SK-N-DZ (cell line): ENCODE measurements at regions not wholly inside any gene's neighbourhood (a gene's known extent, or its start where the extent isn't known, plus 50 kb on each side); places are given as distances from the start of the nearest gene placed in this dataset.
"Not testable (repeated sequence)": the region's sequence is repeated elsewhere in the genome, so short reads cannot be mapped to it uniquely, and the experiment has no call there.

Source experiments
- DNase-seq: peaks from one replicate; pipeline ENCODE4 v3.0.0-alpha.2; 2015; ENCODE audit warnings: low spot score

- DNase-seq = no peak
Observed at GRCh38 chr10:61271127-61271780, 181.9 kb downstream of the TMEM26 start.

GRCh38 chr10:61263518-61263917 lies 189.7 kb downstream of the TMEM26 start:
- no peak for DNase-seq

GRCh38 chr10:61262486-61263261 lies 190.5 kb downstream of the TMEM26 start:
- DNase-seq = no peak

- DNase-seq = no peak
Observed at GRCh38 chr10:61257956-61258496, 195.2 kb downstream of the TMEM26 start.

DNA sequence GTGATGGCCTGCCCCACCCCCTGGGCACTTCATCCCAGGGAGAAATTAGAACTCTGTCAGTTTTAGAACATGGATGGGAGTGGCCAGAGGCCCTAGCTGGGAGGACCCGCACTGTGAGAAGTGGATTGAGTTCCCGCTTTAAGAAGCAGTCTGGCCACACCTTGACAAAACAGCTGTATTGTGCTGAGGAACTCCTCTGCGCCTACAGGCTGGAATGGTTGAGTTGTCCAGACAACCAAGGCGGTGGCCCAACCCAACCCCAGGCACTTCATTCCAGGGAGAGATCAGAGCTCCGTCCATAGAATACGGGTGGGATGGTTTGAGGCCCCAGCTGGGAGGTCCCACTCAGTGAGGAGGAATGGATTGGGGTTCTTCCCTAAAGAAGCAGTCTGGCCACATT lies 196.0 kb downstream of the TMEM26 start:
- DNase-seq = no peak

- not testable (repeated sequence) for DNase-seq
Observed at GRCh38 chr10:61252326-61252725, 200.9 kb downstream of the TMEM26 start.

DNA sequence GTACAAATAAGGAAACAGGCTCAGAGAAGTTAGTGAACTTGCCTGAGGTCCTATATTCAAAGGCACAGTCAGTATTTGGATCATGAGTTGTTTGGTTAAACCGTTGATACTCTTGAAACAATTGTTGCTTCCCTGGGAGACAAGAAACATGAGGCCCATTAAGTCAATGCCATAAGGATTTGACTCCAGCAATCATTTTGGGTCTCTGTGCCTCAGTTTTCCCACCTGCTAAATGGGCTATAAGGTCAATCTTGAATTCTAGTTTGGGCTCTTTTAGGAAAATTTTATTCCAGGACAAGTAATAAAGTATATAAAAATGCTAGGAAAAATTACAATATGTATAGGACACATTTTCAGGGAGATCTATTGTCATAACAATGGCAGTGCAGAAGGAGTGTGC lies 202.1 kb downstream of the TMEM26 start:
- DNase-seq = no peak

DNA sequence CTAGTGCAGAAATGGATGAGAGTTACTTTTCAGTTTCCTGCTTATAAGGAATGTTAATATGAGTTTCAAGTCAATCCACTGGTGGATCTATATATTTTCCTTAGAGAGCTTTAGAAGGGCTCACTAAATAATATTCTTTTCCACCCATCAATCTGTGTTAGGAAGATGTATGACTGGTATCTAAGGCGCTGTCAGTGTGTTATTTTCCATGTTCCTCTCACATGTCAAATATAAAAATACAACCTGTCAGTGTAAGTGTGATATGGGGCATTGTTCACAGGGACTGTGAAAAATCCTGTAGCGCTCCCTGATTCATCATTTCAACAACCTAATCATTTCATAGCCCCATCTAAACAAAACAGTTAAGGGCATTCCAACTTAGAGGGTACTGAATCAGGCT lies 203.1 kb downstream of the TMEM26 start:
- DNase-seq = no peak

DNA sequence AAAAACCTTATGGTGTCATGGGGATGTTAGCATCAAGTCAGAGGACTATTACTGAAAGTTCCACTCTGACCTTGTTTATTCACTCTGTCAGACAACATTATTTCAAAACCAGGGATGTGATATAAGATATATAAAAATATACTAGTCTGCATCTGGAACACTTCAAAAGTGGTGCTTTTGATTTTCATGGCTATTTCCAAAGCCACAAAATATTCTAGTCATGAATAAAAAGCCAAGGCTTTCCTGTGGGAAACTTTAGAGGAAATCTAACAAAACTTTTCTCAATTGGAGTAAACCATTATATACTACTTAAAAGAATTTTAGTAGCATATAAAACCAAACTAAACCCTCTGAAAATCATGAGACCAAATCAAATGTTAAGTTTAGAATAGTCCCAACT lies 205.2 kb downstream of the TMEM26 start:
- DNase-seq = no peak

GRCh38 chr10:61244261-61244775 lies 208.9 kb downstream of the TMEM26 start:
- no peak for DNase-seq

DNA sequence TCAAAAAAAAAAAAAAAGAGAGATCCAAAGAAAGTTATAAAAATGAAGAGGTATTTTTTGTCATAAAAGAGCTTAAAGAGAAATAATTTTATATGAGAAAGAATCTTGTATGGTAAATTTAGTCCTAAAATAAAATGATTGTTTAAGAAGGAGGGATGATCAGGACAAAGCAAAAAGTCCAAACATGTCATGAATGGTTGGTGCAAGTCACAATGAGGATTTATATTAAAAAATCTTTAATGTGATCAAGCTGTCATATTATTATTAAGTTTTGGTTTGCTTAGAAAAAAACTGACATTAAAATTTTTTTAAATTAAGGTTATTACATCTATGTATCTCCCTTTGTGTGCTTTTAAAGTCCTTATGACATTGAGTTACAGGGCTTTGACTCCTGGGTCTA lies 220.4 kb downstream of the TMEM26 start:
- DNase-seq = no peak

DNA sequence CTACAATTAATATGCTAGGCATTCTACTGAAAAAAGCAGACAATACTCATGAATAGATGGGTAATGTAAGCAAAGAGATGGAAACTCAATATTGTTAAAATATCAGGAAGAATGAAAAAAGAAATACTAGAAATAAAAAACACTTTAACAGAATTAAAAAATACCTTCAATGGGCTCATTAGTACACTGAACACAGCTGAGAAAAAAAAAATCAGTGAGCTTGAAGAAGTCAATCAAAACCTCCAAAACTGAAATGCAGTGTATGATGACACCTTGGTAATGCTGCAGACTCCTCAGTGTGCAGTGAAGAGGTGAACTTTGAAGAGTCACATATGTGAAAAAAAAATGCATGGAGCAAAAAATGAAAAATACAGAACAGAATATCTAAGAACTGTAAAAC lies 227.2 kb downstream of the TMEM26 start:
- no peak for DNase-seq

DNA sequence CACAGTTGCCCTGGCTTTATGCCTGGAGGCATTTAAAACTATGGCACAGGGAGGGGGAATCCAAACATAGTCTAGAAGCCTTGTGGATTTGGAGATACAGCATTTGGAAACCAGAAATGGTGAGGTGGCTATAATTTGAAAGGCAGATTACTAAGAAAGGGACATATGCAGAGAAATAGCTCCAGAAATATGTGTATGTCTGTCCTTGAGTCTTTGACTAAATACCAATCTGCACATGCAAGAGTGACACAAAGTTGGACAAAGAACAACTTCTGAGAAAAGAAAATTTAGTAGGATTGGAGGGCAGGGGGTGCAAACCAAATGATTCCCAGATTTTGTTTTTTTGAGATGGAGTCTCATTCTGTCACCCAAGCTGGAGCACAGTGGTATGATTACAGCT lies 229.6 kb downstream of the TMEM26 start:
- DNase-seq = no peak

DNA sequence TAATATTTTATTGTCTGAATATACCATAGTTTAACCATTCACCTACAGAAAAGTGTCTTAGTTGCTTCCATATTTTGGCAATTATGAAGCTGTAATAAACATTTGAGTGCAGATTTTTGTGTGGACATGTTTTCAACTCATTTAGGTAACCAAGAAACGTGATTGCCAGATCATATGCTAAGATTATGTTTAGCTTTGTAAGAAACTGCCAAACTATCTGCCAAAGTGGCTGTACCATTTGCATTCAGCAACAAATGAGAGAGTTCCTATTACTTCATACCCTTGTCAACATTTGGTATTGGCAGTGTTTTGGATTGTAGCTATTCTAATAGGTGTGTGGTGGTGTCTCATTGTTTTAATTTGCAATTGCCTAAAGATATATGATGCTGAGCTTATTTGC lies 233.5 kb downstream of the TMEM26 start:
- no peak for DNase-seq

GRCh38 chr10:61217851-61218565 lies 235.2 kb downstream of the TMEM26 start:
- no peak for DNase-seq

DNA sequence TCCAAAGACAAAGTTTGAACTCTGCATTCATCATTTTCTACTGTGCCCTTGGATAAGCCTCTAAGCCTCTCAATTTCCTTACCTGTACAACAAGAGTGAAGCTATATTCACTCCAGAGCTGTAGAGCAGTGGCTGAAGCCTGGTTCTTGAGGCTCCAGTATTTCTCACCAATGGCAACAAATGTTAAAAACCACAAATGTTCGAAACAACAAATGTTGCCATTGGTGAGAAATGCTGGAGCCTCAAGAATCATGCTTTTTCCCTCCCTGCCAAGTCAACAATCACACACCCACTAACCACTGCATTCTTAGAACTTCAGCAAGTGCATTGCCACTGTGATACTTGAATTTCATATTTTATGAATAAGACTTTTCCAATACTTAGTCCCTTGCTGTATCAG lies 237.9 kb downstream of the TMEM26 start:
- DNase-seq = no peak

DNA sequence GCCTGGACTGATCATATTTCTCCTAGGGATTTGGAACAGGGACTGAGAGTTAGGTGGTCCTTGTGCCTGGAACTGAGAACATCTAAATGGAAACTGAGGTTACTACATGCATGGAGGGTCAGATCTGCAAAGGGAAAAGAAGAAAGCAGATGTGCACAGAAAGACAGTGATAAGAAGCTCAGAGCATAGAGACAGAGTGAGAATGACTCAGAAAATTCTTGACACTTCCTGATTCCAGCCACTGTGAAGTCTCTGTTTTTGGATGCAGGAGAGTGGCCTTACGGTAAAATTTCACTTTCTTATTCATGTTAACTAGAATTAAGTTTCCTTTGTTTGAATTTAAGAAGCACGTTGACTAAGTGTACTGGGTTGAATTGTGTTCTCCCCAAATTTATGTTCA lies 241.7 kb downstream of the TMEM26 start:
- no peak for DNase-seq

DNA sequence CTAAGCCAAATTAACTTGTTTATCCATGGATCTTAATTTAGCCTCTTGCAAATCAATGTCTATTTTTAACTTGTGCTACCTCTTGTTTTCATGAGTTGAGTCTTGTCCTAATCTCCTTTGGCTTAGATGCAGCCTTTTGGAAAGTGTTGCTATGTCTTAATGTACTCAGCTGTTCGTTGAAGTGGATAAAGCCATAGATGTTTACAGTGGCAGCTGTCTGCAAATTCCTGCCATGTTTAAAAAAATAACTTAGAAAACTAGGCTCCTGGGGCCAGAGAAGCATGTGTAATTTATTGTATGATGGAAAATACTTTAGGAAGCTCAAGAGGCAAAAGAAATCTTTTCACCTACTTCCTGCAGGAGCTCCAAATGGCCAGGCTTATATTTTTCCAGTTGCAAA lies 253.1 kb upstream of the RHOBTB1 start:
- no peak for DNase-seq

- no peak for DNase-seq
Observed at GRCh38 chr10:61195211-61195610, 251.2 kb upstream of the RHOBTB1 start.

DNA sequence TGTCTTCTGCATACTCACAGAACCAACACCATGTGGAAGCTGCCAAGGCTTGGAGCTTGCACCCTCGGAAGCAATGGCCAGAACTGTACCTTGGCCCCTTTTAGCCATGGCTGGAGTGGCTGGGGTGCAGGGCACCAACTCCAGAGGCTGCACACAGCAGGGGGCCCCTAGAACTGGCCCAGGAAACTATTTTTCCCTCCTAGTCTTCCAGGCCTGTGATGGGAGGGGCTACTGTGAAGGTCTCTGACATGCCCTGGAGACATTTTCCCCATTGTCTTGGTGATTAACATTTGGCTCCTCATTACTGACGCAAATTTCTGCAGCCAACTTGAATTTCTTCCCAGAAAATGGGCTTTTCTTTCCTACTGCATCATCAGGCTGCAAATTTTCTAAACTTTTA lies 248.6 kb upstream of the RHOBTB1 start:
- DNase-seq = not testable (repeated sequence)

GRCh38 chr10:61192042-61192441 lies 248.1 kb upstream of the RHOBTB1 start:
- no peak for DNase-seq

DNA sequence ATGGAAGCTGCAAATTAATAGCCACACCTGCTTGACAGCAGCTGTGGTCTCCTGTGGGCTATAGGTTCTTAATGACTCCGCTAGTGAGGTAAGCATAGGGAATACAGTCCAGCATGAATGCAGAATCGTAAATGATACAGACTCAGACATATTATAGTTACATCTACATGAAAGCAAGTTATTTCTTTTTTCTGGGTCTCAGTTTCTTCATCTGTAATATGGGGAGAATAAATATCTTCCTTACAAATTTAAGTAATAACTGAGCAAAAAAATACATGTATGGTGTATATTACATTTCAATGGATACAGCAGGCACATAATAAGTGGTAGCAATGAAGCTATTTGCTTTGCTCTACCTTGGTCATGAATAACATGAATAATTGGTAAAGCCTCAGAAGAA lies 245.9 kb upstream of the RHOBTB1 start:
- DNase-seq = no peak
